NCI-H2029 treated with DMSO at 0.1 percent for 48 hours (cell line): ENCODE measurements at regions not wholly inside any gene's neighbourhood (a gene's known extent, or its start where the extent isn't known, plus 50 kb on each side); places are given as distances from the start of the nearest gene placed in this dataset.

ENCODE experiments used
- DNase-seq: peaks from one replicate; lab custom pipeline; 2025; lab: John Stamatoyannopoulos, UW

DNA sequence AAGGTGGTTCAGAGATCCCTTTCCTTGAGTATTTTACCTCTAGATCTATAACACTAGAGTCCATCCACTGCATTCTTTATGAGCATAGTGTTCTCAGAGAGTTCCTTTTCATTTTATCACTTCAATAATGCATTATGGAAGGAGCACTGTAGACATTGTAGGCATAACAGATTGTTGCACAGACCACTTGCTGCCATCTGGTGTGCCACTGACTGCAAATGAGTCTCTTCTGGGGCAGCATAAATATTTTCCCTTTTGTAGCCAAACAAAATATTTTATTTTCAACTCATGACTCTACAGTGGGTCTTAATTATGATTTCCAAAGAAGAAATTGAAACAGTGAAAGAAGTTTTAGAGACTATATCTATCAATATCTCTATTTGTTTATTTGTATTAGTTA is 290.4 kb downstream of the OLFM3 start:
- no peak for DNase-seq

DNA sequence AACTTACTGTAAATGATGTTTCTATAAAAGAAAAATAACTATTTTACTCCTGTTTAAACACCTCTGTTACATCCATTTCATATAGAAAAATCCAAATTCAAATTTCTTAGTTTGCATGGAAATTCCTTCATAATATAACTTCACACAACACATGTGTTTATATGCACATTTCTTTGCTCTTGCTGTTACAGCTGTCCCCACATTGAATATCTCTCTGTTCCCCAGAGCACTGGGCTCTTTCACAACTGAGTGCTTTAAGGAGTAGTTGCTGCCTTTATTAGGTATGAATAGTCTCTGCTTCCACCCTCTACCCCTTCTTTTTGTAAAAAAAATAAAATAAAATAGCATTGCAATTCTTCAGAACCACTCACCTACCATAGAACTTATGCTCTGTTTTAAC is 287.0 kb downstream of the OLFM3 start:
- DNase-seq = no peak

DNA sequence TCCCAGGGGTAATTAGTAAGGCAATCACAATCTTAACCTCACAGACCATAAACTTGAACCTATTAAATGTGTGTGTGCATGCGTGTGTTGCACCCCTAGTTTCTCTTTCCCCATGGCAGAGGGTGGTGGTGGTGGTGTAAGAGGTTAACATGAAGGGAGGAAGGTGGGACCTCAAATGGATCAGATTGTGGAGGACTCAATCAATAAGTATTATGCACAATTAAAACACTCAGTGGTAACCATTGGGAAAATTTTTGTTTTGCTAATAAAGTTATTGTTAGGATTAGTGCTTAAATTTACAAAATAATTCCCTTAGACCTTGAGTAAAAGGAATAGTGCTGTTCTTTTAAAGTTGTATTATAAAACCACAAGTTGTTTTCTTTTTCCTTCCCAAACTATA is 283.0 kb downstream of the OLFM3 start:
- DNase-seq = no peak

DNA sequence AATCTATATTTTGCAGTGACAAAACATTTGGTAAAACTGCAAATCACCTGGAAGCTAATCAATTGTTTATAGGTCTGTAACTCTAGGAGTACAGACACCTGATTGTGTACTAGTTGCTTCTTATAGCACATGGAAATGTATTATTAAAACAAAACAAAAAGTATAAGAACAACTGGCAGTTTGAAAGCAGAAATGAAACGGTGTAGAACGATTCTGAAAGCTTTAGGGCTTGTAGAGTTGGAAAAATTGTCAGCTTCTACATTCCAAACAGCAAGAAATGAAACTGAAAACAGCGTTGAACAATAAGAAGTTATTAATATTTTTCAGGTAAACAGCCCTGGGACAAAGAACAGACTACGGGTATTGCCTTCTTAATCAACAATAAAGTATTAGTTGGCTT is 273.3 kb downstream of the OLFM3 start:
- no peak for DNase-seq

DNA sequence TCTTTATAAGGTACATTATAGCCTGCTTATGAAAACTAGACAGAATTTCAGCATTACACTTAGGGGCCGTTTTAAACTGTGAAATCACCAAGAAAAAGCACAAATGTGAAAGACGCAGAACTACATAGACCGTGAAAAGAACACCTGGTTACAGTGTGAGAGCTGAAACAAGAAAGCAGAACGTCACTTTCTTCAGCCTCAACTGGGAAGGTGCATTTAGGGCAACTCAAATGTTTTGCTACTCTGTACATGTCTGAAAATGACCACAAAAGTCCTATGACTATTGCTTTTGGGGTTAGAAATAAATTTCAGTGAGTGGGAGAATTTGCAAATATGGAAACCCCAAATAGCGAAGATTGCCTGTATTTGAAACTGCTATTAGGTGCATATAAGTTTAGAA is 268.7 kb downstream of the OLFM3 start:
- DNase-seq = no peak

DNA sequence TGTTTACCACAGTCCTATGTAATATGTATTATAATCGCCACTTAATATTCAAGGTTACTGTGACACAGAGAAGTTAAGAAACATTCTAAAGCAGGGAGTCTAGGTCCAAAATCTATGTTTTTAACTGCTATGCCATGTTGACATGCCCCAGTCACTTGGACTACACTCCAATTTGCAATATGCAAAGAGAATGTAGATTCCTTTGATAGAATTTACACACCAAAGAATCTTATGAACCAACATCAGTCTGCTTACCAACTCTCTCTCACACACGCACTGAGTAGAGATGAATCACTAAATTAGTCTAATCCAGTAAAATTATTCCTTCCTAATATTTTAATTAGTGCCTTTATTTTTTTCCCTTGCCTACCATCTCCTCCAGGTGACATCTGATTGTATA is 266.2 kb downstream of the OLFM3 start:
- DNase-seq = no peak

DNA sequence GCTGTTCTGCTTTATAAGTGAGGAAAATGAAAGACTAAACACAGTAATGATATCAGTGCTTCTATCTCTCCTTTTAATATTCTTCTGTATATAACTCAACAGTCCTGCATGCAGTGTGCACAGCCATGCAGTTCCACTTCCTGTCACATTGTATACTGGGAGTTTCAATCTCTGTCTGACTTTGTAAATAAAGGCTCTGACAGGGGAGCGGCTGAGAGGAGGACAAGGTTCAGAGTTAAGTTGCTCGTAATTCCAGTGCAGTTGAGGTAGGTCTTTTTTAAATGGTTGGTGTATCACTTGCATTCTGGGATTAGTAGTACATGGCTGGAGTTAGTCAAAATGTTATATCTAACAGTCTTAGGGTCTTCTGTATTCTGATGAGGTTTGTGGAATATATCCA is 264.5 kb downstream of the OLFM3 start:
- DNase-seq = no peak

DNA sequence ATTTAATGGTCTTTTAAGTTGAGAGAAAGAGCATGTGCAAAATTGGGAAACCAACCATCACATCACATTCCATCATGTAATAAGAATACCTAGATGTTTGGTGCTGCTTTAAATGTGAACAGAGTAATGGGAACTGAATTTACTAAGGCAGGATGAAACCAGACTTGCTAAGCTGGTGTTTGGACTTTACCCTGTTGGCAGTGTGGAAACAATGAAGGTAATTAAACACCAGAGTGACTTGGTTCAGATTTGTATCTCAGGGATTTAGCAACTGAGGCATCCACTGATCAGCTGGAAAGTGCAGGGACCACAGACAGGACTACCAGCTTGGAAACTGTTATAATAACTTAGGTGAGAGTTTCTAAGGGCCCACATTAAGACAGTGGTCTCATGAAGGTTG is 263.4 kb downstream of the OLFM3 start:
- DNase-seq = no peak

DNA sequence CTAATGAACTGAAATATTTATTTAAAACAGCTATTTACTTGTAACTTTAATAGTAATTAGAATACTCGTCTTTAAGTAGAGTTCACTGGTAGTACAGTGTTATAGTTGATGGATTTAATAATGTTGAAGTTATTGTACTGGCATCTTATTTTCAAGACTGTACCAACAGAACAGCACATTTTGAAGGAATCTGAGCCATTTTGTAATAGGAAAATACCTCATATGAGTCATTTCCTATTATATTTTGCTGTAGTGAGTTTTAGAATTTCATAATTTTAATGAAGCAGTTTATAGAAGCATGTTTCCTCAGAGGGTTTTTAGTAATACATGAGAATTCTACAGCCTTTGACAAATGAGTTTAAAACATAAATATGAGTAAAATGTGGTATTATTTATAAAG is 258.3 kb downstream of the OLFM3 start:
- no peak for DNase-seq

DNA sequence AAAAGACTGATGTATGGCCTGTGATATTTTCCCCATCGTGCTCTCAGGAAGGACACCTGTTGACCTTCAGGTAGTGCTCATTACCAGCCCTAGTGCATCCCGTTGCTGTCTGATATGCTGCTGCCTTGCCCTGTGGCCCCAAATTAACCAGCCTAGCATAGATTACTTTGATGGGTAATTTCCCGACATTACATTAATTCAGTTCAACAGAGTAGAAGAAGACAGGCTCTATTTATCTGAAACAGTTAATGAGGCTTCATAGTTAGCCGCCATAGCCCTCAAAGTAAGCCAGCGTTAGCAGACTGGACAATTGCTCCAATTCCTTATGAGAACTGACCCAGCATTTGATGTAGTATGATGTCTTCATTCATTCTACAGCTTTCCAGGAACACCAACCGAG is 257.6 kb downstream of the OLFM3 start:
- no peak for DNase-seq

DNA sequence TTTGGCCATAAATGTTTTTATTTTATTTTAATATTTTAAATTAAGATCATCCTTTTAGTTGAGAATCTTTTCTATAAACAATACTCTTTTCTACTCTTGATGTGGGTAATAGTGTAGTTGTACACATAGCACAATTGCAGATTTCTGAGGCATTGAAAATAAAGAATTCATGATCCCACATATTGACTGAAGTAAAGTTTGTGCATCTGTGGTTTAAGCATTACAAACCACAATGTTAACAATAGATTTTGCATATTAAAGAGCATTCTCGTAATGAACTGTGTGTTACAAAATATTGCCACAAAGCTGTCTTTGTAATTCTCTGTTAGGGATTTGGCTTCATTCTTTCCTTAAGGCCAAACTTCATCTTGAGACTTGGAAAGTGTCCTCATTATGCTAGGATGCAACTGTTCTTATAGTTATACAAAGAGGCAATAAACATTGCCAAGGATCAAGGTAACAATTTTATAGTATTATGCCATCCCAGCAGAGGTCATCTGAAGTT is 256.8 kb downstream of the OLFM3 start:
- DNase-seq = no peak

DNA sequence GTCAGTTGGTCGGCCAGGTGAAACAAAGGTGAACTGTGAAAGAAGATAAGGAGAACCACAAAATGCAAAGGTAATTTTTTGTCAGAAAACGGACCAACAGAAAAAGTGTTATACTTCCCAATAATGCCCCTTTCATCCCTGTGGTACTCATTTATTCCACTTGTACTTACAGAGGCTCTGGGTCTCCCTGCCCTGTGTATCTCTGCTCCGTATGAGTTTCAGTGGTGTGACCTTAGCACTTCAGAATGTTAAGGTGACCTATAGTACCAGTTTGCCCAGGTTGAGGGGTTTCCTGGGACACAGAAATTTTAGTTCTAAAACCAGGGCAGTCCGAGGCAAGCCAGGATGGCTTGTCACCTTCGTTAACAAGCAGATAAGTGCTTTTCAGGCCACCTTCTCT is 254.8 kb downstream of the OLFM3 start:
- DNase-seq = no peak

DNA sequence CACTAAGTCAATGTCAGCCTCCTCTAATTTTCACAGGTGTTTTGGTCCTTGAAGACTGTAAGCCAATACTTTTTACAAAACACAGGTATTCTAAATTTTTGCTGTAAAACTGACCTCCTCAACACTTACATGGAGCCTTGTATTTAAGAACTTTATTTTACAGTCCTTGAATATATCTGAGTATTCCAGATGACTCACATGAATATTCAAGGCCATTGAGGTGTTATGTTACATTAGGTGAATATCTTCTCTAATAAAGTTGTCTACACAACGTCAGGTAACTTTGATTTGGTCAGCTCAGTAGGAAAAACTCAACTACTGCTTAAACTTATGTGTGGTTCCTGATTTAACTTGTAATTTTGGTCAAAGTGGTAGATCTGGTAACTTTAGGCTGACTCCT is 254.2 kb downstream of the OLFM3 start:
- no peak for DNase-seq

DNA sequence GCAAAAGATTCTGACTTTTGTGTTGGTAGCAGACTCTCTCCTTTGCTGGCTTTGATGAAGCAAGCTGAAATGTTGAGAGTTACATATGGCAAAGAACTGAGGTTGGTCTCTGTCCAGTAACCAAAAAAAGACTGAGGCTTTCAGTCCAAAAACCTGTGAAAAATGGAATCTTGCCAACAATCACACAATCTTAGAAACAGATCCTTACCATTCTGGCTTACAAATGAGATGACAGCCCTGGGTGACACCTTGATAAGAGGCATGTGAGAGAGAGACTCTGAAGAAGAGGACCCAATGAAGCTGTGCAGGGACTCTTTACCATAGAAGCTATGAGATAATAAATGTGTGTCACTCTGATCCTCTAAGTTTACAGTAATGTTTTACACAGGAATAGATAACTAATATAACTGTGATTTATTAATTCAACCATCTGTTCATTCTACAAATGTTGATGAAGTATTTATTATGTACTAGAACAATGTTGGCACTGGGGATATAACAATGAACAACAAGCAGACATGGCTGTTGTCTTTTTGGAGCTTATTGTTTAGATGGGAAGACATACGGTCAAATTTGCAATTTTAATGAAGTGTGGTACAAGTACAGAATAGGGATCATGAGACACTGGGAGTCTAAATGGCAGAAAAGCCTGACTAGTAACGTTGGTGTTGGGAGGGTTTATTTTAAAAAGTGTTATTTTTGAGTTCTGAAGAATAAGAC is 251.0 kb downstream of the OLFM3 start:
- DNase-seq = no peak

DNA sequence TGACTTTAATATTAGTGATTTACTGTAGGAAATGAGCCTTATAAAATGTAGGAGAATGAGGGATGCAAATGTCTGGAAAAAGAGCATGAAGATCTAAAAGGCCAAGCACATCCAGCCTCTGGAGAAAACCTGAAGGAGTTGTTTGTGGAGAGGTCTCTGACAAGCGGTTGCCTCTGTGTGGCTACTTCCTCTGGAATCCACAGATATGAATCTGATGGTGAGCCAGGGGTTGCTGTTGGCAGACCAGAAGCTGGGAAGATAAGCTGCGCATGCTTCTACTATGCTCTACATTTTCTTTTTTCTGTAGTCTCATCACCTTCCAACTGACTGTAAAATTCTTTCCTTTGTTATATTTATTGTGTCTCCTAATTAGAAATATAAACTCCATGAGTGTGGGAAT is 248.6 kb downstream of the OLFM3 start:
- no peak for DNase-seq
